ENCODE measurements at regions not wholly inside any gene's neighbourhood (a gene's known extent, or its start where the extent isn't known, plus 50 kb on each side); places are given as distances from the start of the nearest gene placed in this dataset.

DNA sequence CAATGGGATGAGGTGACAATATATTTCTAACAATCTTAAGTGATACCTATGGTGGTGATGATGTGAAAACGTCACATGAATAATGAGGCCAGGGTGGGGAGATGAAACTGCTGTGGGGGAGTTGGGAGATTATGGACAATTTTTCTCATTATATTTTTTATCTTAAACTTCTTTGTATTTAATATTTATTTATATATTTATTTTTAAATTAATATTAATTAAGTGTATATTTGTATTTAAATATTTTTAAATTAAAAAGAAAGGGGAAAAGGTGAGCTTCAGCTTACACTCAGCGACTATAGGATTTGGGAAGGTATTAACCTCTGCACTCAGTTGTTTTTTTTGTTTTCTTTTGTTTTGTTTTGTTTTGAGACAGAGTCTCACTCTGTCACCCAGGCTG, 158.7 kb downstream of the PSMG1 start:
- TF ChIP-seq EZH2 (IDR thresholded peaks at IDR 0.05; ENCODE audit: borderline replicate concordance, low read depth, low read length, severe bottlenecking) (no peak), CTCF (IDR thresholded peaks at IDR 0.05; ENCODE audit: borderline replicate concordance, extremely low read depth, low read length, poor library complexity, severe bottlenecking) (no peak)
